LNCaP clone FGC (cell line): ENCODE measurements at regions not wholly inside any gene's neighbourhood (a gene's known extent, or its start where the extent isn't known, plus 50 kb on each side); places are given as distances from the start of the nearest gene placed in this dataset.
A peak's percentile ranks its signal among the peaks of the same experiment; 100 is the strongest.

Source experiments
- DNase-seq: peaks from one replicate; pipeline ENCODE4 v3.0.0-alpha.2; 2011; ENCODE audit warnings: low read depth
- H3K4me3 ChIP-seq: 2 replicates; pipeline ENCODE4 v1.5.1; 2011; ENCODE audit warnings: mild to moderate bottlenecking, low read depth, low read length, control low read depth
- TF ChIP-seq, protein P1 (sequence below): IDR thresholded peaks from 2 replicates; pipeline ENCODE4 v1.5.1; 2012; ENCODE audit warnings: mild to moderate bottlenecking; ENCODE audit not compliant: control insufficient read depth, insufficient read depth; ENCODE audit errors: extremely low read depth

- H3K4me3 ChIP-seq = no peak overlapping the region
These were observed 173.6 kb upstream of the AKR1E2 start for GRCh38 chr10:4652111-4653010.

GRCh38 chr10:4651404-4652037 is 174.5 kb upstream of the AKR1E2 start:
- DNase-seq = no peak
- H3K4me3 ChIP-seq = no peak overlapping the region
- TF ChIP-seq, protein P1, sequence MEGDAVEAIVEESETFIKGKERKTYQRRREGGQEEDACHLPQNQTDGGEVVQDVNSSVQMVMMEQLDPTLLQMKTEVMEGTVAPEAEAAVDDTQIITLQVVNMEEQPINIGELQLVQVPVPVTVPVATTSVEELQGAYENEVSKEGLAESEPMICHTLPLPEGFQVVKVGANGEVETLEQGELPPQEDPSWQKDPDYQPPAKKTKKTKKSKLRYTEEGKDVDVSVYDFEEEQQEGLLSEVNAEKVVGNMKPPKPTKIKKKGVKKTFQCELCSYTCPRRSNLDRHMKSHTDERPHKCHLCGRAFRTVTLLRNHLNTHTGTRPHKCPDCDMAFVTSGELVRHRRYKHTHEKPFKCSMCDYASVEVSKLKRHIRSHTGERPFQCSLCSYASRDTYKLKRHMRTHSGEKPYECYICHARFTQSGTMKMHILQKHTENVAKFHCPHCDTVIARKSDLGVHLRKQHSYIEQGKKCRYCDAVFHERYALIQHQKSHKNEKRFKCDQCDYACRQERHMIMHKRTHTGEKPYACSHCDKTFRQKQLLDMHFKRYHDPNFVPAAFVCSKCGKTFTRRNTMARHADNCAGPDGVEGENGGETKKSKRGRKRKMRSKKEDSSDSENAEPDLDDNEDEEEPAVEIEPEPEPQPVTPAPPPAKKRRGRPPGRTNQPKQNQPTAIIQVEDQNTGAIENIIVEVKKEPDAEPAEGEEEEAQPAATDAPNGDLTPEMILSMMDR = no peak

More at GRCh38 chr10:4652111-4653010, 173.6 kb upstream of the AKR1E2 start:
- DNase-seq = no peak
- TF ChIP-seq, protein P1 = no peak

DNA sequence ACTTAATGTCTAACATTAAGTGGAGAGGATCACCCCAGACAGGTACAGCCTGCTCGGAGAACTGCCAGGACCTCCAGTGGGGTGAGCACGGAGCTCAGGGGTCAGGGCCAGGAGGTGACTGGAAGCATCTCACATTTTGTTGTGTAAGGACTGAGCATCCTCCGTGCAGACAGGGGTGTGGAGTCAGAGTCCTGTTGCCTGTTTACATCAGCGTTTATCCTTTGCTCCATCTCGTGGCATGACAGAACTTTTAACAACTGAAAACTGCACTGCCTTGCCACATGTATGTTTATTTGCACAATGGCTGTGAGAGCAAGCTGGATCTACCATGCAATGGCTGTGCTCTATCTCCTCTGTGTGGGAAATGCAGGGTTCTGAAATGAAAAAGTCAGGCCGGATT is 175.4 kb upstream of the AKR1E2 start:
- TF ChIP-seq, protein P1 = peak; percentile 18; the same call in 1 of the 2 replicates
- DNase-seq = no peak
- H3K4me3 ChIP-seq = no peak overlapping the region

DNA sequence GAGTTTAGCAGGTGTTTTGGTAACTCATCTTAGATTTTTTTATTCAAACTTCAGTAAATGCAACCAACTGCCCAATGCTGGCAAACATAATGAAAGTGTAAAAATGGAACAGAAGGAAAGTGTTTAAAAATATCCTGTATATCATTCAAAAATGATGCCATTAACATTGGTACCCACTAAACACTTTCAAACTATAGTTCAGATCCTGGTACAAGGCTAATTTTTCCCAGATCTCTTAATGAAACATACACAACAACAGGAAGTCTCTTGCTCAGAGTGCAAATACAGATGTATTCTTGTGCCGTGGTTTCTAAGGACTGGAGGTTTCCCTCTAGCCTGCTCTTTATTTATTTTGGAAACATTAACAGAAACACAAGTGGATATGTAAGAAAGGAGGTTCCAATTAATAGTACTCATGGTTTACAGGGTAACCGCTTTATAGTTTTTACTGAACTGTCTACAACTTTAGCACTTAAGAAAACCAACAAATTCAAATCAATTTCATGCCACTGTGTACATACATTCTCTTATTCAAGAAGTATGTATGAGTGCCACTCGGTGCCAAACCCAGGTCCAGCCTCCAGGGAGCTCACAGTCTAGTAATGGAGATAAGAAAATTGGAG is 176.0 kb upstream of the AKR1E2 start:
- DNase-seq = no peak
- H3K4me3 ChIP-seq = no peak overlapping the region
- TF ChIP-seq, protein P1 = no peak

GRCh38 chr10:4649471-4649870 is 176.5 kb upstream of the AKR1E2 start:
- H3K4me3 ChIP-seq = no peak overlapping the region
- DNase-seq = no peak
- TF ChIP-seq, protein P1 = no peak

- no peak overlapping the region for H3K4me3 ChIP-seq
- no peak for DNase-seq
- TF ChIP-seq, protein P1 = no peak
These were observed 177.0 kb upstream of the AKR1E2 start for GRCh38 chr10:4648999-4649398.
